Uterus (tissue), 2 donors: ENCODE measurements at regions not wholly inside any gene's neighbourhood (a gene's known extent, or its start where the extent isn't known, plus 50 kb on each side); places are given as distances from the start of the nearest gene placed in this dataset.

Source experiments
- CTCF ChIP-seq, 4 experiments: fragments of 200-600 bp in 2 of 4; fragments of 450-650 bp in 2 of 4; sonication (generic) in 2 of 4; IDR thresholded peaks; one replicate each; pipeline ENCODE4 v1.5.1; 2016 to 2019; ENCODE audit warnings: antibody characterized with exemption in 4 of 4, mild to moderate bottlenecking in 2 of 4, moderate library complexity in 1 of 4
- POLR2A ChIP-seq, 2 donors: fragments of 450-650 bp; IDR thresholded peaks; one replicate each; pipeline ENCODE4 v1.6.1; 2016; ENCODE audit warnings: antibody characterized with exemption in 2 of 2, mild to moderate bottlenecking in 1 of 2, moderate library complexity in 1 of 2

- TF ChIP-seq CTCF (IDR thresholded peaks at IDR 0.05) (no peak), POLR2A (IDR thresholded peaks at IDR 0.05) (no peak)
Observed at GRCh38 chrX:76796311-76796710, 368.8 kb downstream of the MAGEE1 start.
